NOMO-1 treated with DMSO at 0.1 percent for 48 hours (cell line): ENCODE measurements at regions not wholly inside any gene's neighbourhood (a gene's known extent, or its start where the extent isn't known, plus 50 kb on each side); places are given as distances from the start of the nearest gene placed in this dataset.
A peak's percentile ranks its signal among the peaks of the same experiment; 100 is the strongest.
"Not testable (repeated sequence)": the region's sequence is repeated elsewhere in the genome, so short reads cannot be mapped to it uniquely, and the experiment has no call there.

ENCODE experiments used
- DNase-seq: peaks from one replicate; lab custom pipeline; 2025; ENCODE audit not compliant: unreplicated experiment; lab: John Stamatoyannopoulos, UW

DNA sequence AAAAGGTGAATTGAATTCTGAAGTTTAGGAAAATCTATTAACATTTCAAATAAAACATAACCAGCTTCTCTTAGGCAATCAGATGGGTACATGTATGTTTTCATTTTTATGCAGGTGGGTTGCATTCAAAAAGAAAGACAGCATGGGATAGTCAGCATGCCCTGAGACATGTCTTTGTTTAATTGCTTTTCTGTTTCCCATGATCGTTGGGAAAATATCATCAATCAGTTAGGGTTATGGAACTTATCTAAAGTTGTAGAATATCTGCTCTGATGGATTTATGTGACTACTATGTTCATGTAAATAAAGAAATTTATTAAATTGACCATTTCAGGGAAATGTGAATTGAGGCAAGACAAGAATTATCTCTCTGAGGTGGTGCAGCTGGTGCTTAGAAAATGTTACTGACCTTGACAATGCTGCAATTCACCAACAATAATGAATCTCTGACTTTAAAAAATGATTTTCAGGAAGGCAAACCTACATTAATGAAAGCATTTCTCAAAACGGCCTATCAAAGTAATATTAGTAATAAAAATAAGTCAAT lies 112.7 kb downstream of the RFPL4B start:
- DNase-seq: no peak

DNA sequence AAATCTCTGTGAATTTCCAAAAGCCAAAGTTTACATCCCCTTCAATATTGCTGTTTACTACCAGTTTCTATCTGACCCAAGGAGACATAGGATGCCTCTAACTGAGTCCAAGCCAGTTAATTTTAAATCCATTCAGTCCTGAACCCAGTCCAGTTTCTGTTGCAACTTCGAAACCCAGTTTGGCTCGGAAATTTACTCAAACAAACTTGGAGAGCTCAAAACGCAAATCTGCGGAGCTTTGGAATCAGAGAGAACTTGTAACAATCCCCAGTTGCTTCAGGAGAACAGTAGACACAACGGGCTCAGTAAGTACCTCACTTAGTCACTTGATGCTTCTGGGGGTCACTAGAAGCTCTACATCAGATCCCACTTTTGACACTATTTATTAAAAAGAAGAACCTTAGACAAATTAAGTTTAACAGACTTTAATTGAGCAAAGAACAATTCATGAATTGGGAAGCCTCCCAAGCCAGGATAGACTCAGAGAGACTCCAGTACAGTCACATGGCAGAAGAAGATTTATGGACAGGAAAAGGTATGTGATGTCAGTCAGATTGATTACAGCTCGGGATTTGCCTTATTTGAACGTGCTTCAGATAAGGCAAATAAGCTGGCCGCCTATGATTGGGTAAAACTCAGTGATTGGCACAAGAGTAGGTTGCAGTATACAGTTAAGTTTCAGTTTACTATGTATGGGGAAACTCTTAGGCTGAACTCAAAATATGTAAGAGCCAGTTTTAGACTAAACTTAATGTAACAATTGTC lies 118.0 kb downstream of the RFPL4B start:
- no peak for DNase-seq

DNA sequence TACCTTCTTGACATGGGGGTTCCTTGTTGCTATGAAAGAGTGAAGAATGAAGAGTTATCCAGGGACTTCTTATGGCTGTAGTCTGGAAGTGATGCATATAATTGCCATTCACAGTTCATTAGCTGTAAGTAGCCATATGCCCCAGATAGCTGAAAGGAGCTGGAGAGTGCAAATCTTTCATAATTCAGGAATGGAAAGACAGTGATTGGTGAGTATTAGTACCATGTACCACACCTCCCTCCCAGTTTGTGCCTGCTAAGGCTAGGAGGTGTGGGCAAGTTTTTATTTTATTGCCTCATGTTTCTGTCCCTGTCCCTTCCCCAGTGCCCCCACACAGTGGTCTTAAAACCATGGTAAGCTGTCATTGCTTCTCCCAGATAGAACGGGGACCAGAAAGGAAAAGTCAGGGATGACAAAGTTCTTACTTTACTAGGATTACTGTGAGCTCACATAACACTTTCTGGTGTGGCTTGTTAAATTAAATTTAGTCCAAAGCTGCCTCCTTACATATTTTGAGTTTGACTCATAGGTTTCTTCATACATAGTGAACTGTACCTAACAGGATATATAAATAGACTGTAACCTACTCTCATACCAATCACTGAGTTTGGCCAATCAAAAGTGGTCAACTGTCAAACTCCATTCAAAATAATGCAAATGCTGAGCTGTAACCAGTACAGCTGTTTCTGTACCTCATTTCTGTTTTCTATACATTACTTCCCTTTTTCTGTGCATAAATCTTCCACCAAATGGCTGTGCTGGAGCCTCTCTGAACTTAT lies 119.4 kb downstream of the RFPL4B start:
- peak; percentile 95 for DNase-seq

DNA sequence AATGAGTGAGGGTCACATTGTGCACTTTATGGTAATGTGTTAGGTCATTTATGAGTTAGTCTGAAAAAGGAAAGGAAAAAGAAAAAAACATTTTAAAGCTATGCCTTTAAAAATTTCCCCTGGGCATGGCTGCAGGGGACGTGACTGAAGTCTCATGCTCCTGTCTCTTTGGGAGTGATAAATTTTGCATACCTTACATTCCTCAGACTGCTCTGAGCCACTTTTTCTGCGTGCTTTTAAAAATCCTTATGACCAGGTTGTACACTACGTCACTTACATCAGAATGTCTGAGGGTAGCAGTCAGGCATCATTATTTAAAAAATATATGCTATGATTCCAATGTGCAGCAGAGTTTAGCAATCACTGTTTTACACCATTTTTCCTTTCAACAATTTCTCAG lies 121.2 kb downstream of the RFPL4B start:
- DNase-seq: no peak

DNA sequence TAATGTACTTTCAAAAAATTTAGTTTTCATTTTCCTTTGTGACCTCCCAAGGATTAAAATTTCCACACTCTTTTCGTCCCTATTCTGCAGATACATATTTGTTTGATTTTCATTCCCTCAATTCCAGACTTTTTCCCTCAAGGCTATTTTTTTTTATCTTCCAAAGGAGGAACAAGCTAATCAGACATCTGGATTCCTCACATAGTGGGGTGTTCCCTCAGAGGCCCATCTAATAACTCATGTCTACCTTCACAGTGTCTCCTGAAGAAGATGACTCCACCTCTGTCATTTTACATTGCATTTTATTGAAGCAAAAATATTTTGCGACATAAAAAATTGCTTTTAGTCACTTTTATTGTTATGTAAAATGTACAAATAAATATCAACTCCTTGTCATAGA lies 122.2 kb downstream of the RFPL4B start:
- DNase-seq: no peak

DNA sequence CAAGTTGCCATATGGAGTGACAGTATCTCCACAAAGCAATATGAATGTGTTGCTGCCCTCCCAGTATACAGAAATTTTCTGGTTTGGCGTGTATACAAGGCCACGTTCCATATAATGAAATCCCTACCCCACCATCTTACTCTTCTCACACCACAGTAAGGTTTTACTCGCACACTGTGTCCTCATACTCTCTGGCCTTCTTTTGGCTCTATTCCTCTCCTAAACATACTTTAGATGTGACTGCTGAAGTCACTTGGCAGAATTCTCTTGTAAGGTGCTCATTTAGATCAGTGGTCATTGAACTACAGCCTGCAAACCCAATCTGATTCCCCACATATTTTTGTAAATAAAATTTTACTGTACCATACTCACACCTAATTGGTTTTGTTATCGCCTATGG lies 123.2 kb downstream of the RFPL4B start:
- DNase-seq: no peak

DNA sequence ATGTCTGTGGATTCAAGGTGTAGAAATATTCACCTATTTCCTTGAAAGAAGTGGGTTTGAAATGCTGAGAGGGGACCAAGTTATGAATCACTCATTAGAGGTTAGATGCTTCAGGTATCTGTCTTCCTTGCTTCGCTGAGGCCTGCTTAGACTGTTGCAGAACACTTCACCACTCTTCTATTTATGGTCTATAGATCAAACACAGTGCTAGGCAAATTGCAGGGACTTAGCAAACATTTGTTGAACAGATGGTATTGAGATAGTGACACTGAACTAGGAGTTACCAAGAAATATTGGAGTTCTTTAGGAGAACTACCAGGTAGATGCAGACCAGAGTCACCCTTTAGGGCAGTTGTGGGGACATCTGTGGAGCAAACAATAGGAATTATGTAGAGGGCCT lies 123.8 kb downstream of the RFPL4B start:
- no peak for DNase-seq

DNA sequence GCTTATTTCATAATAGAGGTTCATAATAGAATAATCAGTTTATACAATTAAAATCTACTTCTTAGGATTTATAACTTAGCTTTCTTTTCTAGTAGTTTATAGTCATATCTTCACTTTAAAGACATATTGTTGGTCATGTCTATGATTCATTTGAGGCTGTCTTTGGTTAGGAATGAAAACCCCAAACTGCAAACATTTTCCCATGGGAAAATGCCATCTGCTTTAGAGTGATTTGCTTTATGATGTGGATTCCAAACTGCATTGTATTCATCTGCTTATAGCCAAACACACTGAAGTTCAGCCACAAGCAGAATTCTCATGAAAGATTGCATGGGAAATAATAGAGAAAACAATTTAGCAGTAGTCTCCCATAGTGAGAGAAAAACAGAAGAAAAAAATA lies 128.0 kb downstream of the RFPL4B start:
- DNase-seq: no peak

DNA sequence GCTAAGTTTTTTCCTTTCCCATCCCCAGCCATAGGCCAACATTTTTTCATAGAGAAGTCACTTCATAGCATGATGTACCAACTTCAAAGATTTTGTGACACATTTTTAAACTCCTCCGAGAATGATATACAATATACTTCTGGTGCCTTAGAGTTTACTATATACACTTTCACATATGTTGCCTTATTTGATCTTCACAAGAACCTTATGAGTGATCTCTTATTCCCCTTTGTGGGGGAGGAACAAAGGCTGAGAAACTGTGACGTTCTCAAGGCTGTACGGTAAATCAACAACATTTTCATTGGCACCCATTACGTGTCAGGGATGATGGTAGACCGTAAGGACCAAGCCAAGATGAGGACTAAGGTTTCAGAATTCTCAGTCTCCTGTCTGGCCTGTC lies 130.0 kb downstream of the RFPL4B start:
- DNase-seq: no peak

DNA sequence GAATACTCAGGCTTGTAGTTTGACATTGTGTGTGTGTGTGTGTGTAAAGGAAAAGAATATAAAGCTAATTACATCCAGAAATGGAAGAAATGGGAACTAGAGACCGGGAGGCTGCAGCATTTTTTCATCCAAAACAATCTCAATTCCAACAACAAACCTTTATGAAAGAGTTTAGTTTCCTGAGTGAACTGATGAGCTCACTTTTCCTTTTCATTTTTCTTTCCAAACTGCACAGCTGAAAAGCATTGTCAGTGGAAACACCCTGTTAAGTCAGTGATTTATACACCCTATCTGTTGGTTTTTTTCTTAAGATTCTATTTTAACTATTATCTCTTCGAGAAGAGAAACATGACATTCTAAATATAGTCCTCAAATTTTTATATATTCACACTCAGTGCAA lies 130.9 kb downstream of the RFPL4B start:
- DNase-seq: no peak

DNA sequence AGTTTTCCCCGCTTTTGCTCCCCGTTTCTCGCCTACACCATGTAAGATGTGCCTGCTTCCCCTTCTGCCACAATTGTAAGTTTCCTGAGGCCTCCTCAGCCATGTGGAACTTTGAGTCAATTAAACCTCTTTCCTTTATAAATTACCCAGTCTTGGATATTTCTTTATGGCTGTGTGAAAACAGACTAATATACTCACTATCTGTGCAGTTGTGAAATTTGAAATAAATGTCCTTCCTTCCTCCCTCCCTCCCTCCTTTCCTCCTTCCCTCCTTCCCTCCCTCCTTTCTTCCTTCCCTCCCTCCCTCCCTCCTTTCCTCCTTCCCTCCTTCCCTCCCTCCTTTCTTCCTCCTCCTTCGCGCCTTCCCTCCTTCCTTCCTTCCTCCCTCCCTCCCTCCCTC lies 132.8 kb downstream of the RFPL4B start:
- DNase-seq: not testable (repeated sequence)

DNA sequence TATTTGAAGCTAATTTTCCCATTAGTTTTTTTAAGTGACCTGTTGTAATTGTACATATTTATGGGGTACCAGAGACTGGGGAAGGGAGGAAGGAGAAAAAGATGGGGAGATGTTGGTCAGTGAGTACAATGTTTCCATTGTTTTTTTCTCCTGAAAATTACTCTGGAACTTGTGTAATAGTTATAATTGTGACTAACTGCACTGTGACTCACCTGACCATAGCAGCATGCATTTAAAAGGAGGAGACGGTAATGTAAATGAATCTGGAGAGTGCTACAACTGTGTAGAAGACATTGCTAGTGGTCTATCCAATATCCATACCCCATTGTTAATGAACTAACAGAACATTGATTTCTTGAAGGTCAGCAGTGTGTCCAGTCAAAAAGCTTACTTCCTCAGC lies 133.4 kb downstream of the RFPL4B start:
- DNase-seq: peak; percentile 29

DNA sequence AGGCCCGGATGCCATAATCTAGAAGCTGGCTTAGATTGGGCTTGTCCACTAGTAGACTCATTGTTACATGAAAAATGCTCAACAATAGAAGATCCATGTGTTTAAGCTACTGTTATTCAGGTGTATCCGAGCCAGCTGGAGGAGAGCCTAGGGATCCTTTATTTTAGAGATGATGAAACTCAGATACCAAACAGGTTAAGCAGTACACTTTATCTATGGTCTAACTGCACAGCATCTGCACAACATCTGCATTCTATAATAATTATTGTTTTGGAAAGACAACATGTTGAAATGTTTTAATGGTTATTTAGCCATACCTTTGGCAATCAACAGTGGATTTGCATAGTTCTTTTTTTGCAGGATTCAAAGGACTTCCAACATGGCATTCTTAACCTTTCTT lies 134.1 kb downstream of the RFPL4B start:
- no peak for DNase-seq

DNA sequence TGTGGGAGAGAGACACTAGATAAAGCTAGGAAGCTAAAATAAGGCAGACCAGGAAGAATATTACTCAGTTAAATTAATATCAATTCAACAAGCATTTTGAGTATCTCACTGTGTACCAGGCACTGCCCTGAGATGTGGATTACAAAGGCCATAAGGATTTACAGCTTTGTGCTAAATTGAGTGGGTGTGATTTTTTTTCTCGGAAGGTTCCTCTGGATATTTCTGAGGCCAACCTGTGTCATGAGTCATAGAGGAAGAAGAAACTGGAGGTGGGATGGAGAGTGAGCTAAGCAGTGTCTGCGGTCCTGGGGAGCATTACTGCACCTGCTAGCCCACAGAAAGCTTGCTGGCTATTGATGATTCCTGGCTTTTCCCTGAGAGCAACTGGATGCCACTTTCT lies 135.2 kb downstream of the RFPL4B start:
- DNase-seq: no peak

DNA sequence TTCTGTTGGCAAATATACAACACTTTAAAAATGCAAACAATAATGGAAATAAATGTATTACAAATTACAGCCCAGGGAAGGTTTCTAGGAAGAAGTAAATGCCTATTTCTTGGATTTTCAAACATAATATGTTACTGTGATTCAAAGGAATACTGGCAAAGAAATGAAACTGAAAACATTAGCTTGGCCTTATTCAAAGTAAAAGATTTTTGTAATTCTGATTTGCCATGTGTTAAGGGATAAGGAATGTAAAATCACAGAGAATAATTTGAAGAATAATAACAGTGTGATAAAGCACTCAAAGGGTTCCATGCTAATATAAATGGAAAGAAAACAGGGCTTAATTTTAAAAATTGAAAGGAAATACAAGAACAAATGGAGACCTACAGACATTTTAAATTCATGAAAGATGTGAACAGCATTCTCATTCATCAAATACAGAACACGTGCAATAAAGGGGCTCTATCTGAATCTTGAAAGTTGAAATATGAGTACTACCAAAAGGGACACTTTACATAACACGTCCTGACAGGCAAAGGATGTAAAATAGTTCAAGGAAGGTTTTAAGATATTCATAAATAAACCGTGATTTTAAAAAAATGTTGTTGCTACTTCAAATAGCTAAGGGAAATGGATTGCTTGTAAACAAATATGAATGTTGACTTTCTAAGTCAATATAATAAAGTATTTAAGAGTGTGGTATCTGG lies 138.1 kb downstream of the RFPL4B start:
- no peak for DNase-seq

DNA sequence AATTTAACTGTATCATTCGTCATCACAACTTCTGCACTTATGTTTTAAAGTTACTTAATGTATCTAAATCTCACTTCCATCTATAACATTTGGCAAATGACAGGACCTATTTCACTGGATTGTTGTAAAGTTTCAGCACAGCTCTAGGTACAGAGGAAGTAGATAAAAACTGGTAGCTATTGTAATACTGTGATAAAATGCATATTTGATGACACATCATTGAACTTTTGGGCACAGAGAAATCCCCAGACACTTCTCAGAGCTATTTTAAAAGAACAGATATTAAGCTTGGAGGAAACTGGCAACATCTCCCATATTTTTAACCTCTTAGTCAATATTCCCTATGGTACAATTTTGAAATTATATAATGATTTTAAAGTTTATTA lies 138.7 kb downstream of the RFPL4B start:
- no peak for DNase-seq

DNA sequence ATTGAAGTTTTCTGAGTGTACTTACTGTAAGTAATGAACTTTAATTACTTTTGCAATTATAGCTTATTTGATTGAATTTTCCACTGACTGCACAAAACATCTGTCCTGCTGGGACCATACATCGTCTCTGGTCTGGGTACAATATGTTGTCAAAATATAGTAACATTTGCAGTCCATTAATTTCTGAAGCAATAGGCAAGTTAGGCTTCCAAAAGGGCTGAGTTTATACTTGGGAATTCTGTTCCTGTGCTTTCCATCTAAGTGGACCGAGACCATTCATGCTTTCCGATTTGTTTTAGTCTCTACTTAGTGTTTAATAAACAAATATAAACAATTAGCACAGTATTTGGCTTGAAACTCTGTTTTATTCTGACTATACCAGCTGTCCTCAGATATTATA lies 139.3 kb downstream of the RFPL4B start:
- no peak for DNase-seq

DNA sequence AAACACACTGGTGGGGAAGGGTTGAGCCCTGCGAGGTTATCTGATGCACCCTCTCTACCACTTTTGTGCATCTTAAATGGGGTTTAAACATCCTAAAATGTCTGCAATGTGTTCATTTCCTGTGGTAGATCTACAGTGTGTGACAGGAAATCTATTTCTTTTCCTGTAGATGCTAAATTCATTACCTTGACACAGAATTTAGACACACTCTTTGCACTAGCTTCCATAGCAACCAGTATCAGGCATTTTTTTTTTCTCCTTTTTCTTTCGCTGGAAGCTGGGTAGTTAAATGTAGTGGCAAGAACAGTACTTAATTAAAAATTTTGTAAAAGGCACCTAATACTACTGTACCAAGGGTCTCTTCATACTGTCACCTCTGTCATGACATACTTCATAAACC lies 141.1 kb downstream of the RFPL4B start:
- no peak for DNase-seq

DNA sequence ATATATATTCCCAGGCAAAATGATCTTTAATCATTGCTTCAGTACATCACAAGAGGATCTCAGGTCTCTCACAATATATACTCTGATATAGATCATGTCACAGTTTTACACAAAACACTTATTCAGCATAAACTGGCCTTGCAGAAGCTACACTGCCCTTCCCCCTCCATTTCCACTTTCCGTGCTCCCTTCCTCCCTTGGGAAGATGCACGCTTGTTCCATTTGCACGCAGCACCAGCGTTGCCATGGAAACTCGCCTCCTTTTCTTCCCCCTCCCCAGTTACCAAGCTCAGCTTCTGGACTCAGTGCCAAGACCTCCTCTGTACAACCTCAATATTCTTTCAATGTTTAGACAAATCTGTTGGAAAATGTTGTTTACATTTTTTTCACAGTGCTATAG lies 154.6 kb downstream of the RFPL4B start:
- no peak for DNase-seq

DNA sequence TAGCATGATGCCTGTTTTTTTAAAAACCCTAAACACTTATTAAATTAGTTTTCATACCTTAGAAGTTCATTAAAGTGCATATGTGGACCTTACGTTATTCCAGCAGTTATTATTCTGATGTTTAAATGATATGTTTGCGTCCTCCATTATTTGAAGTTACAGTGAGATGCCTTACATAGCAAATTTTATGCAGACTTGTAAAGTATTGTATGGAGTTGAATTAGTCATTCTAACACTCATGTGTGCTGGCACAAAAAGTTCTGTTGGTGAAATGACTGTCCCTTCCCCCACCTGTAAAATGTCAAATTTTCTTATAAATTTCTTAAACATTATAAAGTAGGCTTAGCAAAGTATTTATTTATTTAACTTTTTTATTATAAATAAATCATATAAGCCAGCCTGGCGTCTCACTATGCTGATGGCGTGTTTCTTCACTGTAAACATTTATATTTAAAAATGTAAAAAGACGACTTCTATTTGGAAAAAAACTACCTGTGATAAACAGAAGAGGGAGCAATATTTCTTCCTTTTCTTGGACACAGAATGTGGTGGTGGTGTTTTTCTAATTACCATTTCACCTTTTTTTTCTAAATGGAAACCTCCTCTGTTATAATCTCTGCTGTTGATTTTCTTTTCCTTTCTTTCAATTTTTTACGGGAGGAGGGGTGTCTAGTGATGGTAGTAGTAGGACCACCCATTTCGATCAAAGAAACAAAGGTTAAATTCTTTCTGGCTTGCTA lies 155.4 kb downstream of the RFPL4B start:
- DNase-seq: peak; percentile 20

DNA sequence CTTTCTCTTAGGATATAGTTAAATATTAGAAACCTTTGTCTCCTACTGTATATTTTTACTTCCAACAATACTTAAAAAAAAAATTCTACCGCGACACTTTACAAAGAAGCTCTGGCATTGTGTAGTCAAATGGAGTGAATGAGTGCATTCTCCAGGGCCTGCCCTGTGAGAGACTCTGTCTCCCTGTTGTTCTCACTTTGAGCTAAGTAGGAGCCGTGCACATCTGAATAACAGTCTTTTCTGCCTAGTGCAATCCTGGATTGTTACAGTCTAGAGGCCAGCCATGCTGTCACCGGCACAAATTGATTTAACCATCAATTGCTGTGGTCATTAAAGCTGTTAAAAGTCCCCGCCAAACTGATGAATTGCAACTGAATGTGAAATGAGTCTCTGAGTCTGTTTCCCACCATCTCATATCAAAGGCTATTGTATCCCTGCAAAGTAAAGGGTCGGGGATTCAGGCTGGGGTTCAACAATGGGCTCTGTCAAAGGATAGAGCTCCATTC lies 156.0 kb downstream of the RFPL4B start:
- no peak for DNase-seq
